CD8-positive, alpha-beta memory T cell (primary cell): ENCODE measurements at regions not wholly inside any gene's neighbourhood (a gene's known extent, or its start where the extent isn't known, plus 50 kb on each side); places are given as distances from the start of the nearest gene placed in this dataset.

Source experiments
- CTCF ChIA-PET: fragments of 350-600 bp; sonication (Branson Sonifier 250); formaldehyde crosslinking; loops from one replicate; lab custom pipeline; 2021; ENCODE audit warnings: antibody characterized with exemption; lab: Charles Lee
- POLR2A ChIA-PET: fragments of 350-600 bp; sonication (Branson Sonifier 250); formaldehyde crosslinking; loops from one replicate; lab custom pipeline; 2021; ENCODE audit warnings: antibody characterized with exemption; lab: Charles Lee
- DNase-seq, 5 donors: peaks; one replicate each; pipeline versions ENCODE4 v3.0.0 to v3.0.0-alpha.2; 2020 to 2022; ENCODE audit warnings: mixed read lengths in 1 of 5
- H3K27ac ChIP-seq: one replicate; pipeline ENCODE4 v1.7.0; 2013; ENCODE audit warnings: low read depth, mild to moderate bottlenecking, low read length, moderate library complexity
- H3K27me3 ChIP-seq: 2 replicates; pipeline ENCODE4 v1.7.0; 2013; ENCODE audit warnings: low read length, mild to moderate bottlenecking; ENCODE audit not compliant: insufficient read depth, poor library complexity, severe bottlenecking
- H3K36me3 ChIP-seq: 2 replicates; pipeline ENCODE4 v1.7.0; 2013; ENCODE audit warnings: mild to moderate bottlenecking, low read length, moderate library complexity; ENCODE audit not compliant: insufficient read depth
- H3K4me1 ChIP-seq: 2 replicates; pipeline ENCODE4 v1.7.0; 2013; ENCODE audit warnings: mild to moderate bottlenecking, low read length, moderate library complexity; ENCODE audit not compliant: insufficient read depth
- H3K4me3 ChIP-seq: 2 replicates; pipeline ENCODE4 v1.7.0; 2013; ENCODE audit warnings: mild to moderate bottlenecking, low read length
- H3K9me3 ChIP-seq: 2 replicates; pipeline ENCODE4 v1.7.0; 2013; ENCODE audit warnings: mild to moderate bottlenecking, low read length
- H3K27ac Mint-ChIP-seq, 8 donors: one replicate each; pipeline ENCODE4 v1.8.0; 2020 to 2021; ENCODE audit warnings: mixed read lengths in 8 of 8, mild to moderate bottlenecking in 6 of 8, inconsistent platforms in 3 of 8, moderate library complexity in 3 of 8
- H3K27me3 Mint-ChIP-seq, 2 donors: one replicate each; pipeline ENCODE4 v1.8.0; 2020 to 2021; ENCODE audit warnings: mixed read lengths in 2 of 2, mild to moderate bottlenecking in 1 of 2, moderate library complexity in 1 of 2
- H3K36me3 Mint-ChIP-seq, 3 donors: one replicate each; pipeline ENCODE4 v1.8.0; 2020 to 2021; ENCODE audit warnings: mixed read lengths in 3 of 3, inconsistent platforms in 1 of 3, mild to moderate bottlenecking in 1 of 3
- H3K4me1 Mint-ChIP-seq, 3 donors: one replicate each; pipeline ENCODE4 v1.8.0; 2020 to 2021; ENCODE audit warnings: mixed read lengths in 3 of 3, inconsistent platforms in 1 of 3, mild to moderate bottlenecking in 1 of 3
- H3K4me3 Mint-ChIP-seq, 7 donors: one replicate each; pipeline ENCODE4 v1.8.0; 2020 to 2021; ENCODE audit warnings: mixed read lengths in 7 of 7, mild to moderate bottlenecking in 6 of 7, moderate library complexity in 4 of 7, inconsistent platforms in 2 of 7
- H3K9me3 Mint-ChIP-seq, 5 donors: one replicate each; pipeline ENCODE4 v1.8.0; 2020 to 2022; ENCODE audit warnings: mixed read lengths in 5 of 5, mild to moderate bottlenecking in 3 of 5, moderate library complexity in 2 of 5, inconsistent platforms in 1 of 5

DNA sequence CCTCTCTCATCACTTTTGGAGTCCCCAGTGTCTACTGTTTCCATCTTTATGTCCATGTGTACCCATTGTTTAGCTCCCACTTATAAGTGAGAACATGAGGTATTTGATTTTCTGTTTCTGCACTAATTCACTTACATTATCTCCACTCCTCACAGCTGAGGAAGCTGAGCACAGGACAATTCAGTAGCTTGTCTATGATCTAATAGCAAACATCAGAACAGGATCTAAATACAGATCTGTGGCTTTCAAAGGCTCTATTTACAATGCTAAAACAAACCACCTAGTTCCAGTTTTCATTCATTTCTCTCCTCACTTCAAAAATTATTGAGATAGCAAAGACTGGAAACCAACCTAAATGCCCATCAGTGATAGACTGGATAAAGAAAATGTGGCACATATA is 52.0 kb upstream of the DDX18 start:
- Mint-ChIP-seq H3K9me3 (peaks cover 0 to 5% (median 0%) of the 10 kb centered on the region in 5 donors), H3K36me3 (no peaks in the 10 kb centered on the region), H3K4me1 (no peaks in the 10 kb centered on the region), H3K27me3 (peaks cover 1 to 4% of the 10 kb centered on the region in 2 donors), H3K4me3 (no peak overlapping the region), H3K27ac (no peak overlapping the region)
- Histone ChIP-seq H3K4me3 (no peak overlapping the region), H3K36me3 (no peaks in the 10 kb centered on the region), H3K27me3 (no peaks in the 10 kb centered on the region), H3K9me3 (no peaks in the 10 kb centered on the region), H3K27ac (no peak overlapping the region), H3K4me1 (no peaks in the 10 kb centered on the region)
- ChIA-PET CTCF (no interaction called here), POLR2A (no interaction called here)
- no peak for DNase-seq

DNA sequence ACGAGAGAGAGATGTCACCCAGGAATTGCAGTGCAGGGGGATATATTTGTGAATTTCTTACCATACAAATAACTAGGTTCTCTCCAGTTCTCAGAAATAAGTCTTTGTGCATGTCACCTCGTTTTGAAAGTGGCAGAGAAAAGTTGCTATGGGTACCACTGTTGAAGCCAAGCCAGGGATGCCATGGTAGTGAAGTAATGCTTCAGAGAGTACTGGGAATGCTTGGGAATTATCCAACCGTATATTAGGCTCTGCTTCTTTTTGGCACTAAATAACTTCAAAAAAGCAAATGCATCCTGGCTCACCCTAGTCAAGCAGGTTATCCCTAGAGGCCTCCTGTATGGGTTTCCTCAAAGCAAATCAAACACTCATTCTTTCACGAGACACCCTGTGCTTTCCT is 50.7 kb upstream of the DDX18 start:
- no peak overlapping the region for H3K4me3 ChIP-seq
- ChIA-PET CTCF (no interaction called here), POLR2A (no interaction called here)
- H3K27me3 Mint-ChIP-seq: peaks cover 1 to 6% of the 10 kb centered on the region in 2 donors
- H3K4me3 Mint-ChIP-seq: no peak overlapping the region
- no peak for DNase-seq
- no peaks in the 10 kb centered on the region for H3K36me3 Mint-ChIP-seq
- H3K27me3 ChIP-seq: no peaks in the 10 kb centered on the region
- no peaks in the 10 kb centered on the region for H3K9me3 ChIP-seq
- H3K27ac ChIP-seq: no peak overlapping the region
- no peaks in the 10 kb centered on the region for H3K4me1 ChIP-seq
- no peaks in the 10 kb centered on the region for H3K4me1 Mint-ChIP-seq
- peak overlapping the region in 1 of 8 donors; percentile 39 for H3K27ac Mint-ChIP-seq
- peaks cover 0 to 5% (median 1%) of the 10 kb centered on the region in 5 donors for H3K9me3 Mint-ChIP-seq
- H3K36me3 ChIP-seq: no peaks in the 10 kb centered on the region
